GM12874 (cell line): ENCODE measurements at regions not wholly inside any gene's neighbourhood (a gene's known extent, or its start where the extent isn't known, plus 50 kb on each side); places are given as distances from the start of the nearest gene placed in this dataset.

Experiments
- CTCF ChIP-seq: IDR thresholded peaks from 2 replicates; pipeline ENCODE4 v1.5.1; 2011; ENCODE audit warnings: low read depth, mild to moderate bottlenecking, control low read depth, low read length, moderate library complexity; ENCODE audit not compliant: insufficient read depth

DNA sequence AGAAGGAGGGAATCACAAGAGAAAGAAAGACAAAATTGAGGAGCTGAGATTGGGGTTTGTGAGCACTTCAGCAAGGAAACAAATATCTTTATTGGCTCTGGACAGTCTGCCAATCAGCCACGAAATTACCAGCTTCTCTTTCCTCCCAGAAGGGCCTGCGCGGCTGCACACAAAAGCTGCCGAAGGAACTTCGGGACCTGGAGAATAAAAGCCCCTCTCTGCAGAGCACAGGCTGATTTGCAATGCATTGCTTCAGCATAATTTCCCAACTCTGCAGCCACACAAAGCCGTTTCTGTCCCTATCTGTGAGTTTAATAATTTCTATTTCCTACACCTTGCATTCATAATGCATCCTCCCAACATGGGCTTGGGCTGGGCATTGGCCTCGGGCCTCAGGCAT lies 522.6 kb downstream of the BUD13 start:
- no peak for TF ChIP-seq CTCF

DNA sequence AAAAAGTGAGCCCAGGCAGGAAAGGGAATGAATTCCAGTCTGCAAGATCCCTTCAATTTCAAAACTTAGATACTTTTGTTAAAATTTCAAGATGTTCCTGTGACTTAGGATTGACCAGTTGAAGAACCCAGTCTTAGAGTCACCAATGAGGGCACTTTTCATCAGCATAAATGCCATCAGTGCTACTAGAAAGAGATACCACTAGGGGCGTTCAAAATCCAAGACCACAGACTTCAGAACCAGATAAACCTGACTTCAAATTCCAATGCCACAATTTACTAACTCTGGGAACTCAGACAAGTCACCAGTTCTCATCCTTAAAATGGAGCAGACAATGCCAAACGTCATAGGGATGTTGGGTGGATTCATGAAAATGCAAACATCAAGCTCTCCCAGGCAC lies 523.2 kb downstream of the BUD13 start:
- TF ChIP-seq CTCF = 0 out of 2 replicates have a peak, but pooled peaks have one; percentile 9

DNA sequence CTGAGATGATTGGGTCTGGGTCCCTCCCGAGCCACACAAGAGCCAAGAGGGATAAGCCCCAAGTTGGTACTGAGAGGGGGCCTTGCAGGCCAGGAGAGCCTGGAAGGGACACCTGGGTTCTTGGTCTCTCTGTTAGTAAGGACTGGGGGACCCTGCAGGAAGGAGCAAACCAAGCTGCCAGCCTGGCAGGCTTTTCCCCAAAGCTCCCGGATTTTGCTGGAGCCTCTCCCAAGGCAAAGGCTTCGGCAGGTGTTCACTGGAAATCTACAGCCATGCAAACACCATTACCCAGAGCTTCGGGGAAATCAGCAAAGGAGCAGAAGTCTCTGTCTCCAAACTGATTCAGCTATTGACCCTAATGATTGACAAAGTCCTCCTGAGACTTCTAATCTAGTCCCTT lies 527.9 kb downstream of the BUD13 start:
- no peak for TF ChIP-seq CTCF

- no peak for TF ChIP-seq CTCF
These were observed 528.3 kb downstream of the BUD13 start for GRCh38 chr11:116244439-116244838.

DNA sequence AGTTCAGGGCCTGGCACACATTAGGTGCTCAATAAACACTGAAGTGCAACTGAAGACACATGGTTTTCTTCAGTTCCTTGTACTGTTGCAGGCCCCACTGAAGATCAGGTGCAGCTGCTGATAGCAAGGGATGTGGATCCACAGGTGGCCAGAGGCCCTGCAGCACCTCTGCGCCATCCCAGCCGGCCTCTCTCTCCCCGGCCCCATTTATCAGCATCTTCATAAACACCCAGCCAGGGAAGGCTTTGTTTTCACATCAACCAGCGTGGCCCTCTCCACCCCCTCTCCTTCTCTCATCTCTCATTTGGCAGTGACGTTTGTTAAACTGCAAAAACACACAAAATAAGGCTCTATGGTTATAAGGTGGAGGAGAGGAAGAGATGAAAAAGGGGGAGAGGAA lies 528.8 kb downstream of the BUD13 start:
- TF ChIP-seq CTCF = no peak

DNA sequence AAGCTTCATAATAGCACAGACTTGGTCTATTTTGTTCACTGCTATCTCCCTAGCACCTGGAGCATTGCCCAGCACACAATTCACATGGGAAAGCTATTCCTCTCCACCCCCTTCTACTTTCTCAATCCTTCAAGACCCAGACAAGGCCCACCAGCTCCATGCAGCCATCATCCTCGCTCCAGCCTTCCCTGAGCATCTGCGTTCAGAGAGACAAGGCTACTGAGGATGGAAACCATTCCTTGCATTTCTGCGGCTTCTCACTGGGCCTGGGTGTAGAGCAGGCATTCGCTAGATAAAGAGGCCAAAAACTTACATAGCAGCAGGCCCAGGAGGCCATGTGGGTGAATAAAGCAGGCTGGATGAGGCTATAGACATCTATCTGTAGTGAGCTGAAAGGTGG lies 530.8 kb downstream of the BUD13 start:
- TF ChIP-seq CTCF = no peak

GRCh38 chr11:116240710-116241109 lies 532.1 kb downstream of the BUD13 start:
- no peak for TF ChIP-seq CTCF

GRCh38 chr11:116239247-116239646 lies 533.5 kb downstream of the BUD13 start:
- TF ChIP-seq CTCF = no peak
